Activated T-helper 1 cell treated with anti-CD3 and anti-CD28 coated beads, Interleukin-2, amount 50 U/mL, for 16 hours (primary cell): ENCODE measurements at regions not wholly inside any gene's neighbourhood (a gene's known extent, or its start where the extent isn't known, plus 50 kb on each side); places are given as distances from the start of the nearest gene placed in this dataset.

Experiments used
- DNase-seq, 2 donors: peaks; one replicate each; pipeline ENCODE4 v3.0.0-alpha.2; 2020; ENCODE audit warnings: low read depth in 1 of 2, low spot score in 1 of 2

GRCh38 chr14:98984027-98984718 is 287.8 kb downstream of the BCL11B start:
- no peak for DNase-seq

DNA sequence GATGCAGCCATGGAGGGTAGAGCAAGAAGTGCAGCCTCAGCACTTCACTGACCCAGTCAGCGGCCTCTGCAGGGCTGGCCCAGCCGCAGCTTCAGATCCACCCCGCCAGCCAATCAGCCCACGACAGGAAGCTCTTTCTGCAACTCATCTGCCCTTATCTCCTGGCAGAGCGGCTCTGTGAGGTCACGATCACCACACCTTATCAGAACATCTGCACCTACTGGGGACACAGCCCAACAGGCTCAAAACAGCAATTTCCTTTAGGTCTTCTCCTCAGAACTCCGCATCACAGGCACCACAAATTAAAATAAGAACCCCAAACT is 287.3 kb downstream of the BCL11B start:
- DNase-seq, result peak; percentile 49 to 52

DNA sequence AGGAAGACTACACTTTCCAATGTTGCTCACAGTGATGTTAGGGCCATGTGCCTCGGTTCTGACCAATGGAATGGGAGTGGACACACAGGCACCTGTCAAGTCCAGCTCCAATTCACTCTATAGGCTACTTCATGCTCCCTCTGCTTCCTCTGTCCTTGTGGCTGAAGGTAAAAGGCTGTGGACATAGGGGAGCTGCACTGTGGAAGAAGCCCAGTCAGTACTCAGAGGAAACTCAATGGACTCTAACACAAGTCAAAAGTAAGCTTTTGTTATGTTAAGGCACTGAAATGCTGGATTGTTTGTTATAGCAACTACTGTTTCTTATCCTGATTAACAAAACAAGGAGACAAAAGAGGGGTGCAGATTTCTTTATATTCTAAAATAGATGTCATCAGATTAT is 278.2 kb downstream of the BCL11B start:
- DNase-seq, result no peak

GRCh38 chr14:98994561-98994960 is 277.4 kb downstream of the BCL11B start:
- DNase-seq, result no peak

GRCh38 chr14:98997526-98998205 is 274.3 kb downstream of the BCL11B start:
- no peak for DNase-seq

DNA sequence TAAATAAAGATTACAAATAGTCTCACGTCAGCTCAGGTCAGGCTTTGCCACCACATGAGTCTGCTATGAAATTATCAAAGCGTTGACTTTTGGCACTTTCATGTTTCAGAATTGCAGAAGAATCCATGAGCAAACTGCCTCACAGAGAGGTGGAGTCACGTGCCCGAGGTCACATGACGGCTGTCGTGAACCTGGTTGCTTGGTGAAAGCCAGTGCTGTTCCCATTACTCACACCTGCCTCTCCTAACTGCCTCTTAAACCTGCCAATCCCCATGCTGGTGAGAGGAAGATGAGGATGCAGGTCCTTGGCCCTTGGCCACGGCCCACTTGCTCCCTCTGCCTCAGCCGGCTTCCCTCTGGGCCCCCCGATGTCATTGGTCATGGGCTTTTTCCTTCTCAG is 272.7 kb downstream of the BCL11B start:
- DNase-seq, result no peak

DNA sequence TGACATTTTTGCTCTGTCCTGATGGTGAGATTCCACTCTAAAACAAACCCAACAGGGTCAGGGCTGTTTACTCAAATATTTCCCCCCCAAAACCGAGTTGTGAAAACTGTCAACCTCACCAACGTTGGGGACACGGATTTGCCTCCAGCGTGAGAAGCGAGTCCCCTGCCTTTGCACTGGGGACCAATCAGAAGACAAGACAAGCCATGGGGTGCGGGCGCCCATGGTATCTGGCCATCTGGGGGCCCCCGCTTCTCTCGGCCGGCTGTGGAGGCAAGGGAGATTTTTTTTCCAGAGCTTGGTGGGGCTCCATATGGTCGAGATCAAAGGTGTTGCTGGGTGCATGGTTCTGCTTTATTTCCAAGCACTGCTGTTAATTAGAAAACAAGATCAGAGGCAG is 272.1 kb downstream of the BCL11B start:
- no peak for DNase-seq

DNA sequence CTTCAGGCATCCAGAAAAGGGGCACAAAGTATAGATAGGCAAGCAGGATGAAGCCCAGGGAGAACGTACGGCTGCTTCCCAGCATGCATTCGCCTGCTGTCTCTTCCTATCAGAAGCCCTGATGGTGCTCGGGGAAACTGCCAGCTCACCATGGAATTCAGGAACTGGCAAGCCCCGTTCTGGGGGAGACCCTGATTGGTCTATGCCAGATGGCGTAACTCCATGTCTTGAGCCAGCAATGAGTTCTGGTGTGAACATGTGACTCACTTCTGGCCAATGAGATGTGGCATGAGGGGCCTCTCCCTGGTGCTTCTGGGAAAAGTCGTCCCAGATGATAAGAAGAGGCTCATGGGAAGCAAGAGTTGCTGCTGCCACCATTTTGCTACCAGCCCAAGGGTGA is 270.8 kb downstream of the BCL11B start:
- DNase-seq, result no peak

DNA sequence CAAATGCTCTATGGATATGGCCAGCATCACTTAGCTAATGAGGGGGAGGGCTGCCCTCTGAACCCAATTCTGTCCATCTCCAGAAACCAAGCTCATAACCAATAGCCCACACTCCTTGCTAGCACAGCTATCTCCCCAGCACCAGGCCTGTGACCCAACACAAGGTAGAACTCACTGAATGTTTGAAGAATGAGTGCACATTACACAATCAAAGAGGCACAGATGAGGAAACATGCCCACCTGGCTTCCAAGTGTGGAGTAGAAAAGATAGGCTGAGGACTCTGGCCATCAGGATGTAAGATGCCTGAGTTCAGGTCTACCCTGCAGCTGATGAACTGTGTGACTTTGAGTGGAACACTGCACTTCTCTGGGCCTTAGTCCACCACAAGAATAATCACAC is 268.4 kb downstream of the BCL11B start:
- DNase-seq, result no peak

- DNase-seq, result no peak
Observed at GRCh38 chr14:99004112-99004511, 267.9 kb downstream of the BCL11B start.

- no peak for DNase-seq
Observed at GRCh38 chr14:99006276-99006675, 265.7 kb downstream of the BCL11B start.

- DNase-seq, result no peak
Observed at GRCh38 chr14:99007795-99008194, 264.2 kb downstream of the BCL11B start.

DNA sequence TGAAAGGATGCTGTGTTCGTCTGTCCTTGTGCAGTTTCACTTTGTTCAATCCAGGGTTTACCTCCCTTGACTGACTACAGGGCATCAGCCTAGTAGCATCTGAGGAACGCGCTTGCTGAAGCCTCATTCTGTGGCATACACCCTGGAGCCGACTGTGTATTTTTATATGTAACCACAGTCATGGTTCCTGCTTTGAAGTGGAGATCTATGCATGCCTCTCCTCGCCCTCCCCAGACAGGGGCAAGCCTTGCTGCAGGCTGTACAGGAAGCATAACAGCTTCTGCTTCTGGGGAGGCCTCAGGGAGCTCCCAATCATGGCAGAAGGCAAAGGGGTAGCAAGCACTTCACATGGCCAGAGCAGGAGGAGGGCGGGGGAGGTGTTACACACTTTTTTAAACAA is 262.1 kb downstream of the BCL11B start:
- DNase-seq, result no peak

GRCh38 chr14:99011385-99011784 is 260.6 kb downstream of the BCL11B start:
- DNase-seq, result no peak

DNA sequence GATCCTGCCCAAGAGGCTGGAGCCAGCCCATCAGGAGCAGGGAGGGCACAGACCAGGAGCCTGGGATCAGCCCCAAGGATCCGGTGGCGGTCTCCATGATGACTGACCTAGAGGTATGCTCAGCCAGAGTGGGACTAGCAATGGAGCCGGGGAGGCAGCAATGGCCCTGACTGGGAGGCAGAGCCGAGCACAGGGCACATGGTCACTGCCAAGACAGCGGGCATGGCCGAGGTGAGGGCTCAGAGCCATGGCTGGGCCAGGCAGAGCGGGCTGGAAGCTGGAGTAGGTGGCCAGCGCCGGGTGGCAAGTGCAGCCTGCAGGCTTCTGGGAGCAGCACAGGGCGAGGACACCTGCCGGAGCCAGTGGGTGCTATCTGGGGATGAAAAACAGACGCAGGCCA is 259.3 kb downstream of the BCL11B start:
- DNase-seq, result no peak

DNA sequence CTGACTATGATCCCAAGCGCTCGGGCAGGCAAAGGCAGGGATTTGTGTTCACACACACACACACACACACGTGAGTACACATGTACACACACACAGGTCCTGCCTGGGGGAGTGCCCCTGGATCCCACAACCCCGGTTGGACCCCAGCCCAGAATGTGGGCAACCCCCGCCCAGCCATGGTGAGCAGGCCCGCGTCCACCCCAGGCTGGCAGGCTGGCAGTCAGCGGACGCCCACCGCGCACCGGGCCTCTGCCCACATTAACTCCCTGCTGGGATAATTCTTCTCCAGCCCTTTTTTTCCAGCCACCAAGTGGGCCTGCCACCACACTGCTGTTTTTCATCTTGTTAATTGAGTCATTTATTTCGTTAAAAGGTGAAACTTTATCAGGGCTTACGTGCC is 256.2 kb downstream of the BCL11B start:
- DNase-seq, result no peak

- no peak for DNase-seq
Observed at GRCh38 chr14:99023371-99023770, 248.6 kb downstream of the BCL11B start.

GRCh38 chr14:99024926-99025325 is 247.1 kb downstream of the BCL11B start:
- no peak for DNase-seq

DNA sequence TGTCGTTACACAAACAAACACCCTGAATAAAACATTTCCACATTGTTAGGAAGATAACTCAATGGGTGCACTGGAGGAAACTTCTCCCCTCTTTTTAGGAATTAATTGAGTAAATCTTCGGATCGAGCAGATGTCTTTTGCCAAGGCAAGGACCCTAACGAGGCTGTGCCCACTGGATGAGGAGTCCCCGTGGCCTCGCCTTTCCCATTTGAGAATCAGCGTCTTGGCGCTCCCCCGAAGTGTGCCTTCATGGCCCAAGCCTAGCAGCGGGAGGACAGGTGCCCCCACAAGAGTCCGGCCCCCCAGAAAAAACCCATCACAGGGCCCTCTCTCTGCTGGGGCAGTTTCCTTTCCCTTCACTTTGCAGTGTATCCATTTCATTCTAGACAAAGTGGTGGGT is 246.6 kb downstream of the BCL11B start:
- DNase-seq, result no peak

GRCh38 chr14:99026471-99026870 is 245.5 kb downstream of the BCL11B start:
- DNase-seq, result no peak

DNA sequence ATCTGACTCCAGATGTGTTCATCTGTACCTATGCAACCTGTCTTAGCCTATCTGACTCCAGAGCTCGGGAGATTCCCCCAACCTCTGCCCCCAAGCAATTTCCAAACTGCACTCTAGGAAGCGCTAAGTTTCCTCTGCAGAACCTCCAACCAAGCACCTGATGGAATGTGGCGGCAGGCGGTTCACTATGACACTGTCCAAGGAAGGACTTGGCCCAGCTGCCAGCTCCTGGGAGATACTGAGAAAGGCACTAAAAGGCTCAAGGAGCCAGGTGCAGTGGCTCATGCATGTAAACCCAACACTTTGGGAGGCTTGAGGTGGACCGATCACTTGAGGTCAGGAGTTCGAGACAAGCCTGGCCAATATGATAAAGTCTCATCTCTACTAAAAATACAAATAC is 244.0 kb downstream of the BCL11B start:
- no peak for DNase-seq

GRCh38 chr14:99028521-99028920 is 243.5 kb downstream of the BCL11B start:
- DNase-seq, result no peak
